Uterus (tissue), 2 donors: ENCODE measurements at regions not wholly inside any gene's neighbourhood (a gene's known extent, or its start where the extent isn't known, plus 50 kb on each side); places are given as distances from the start of the nearest gene placed in this dataset.

ENCODE experiments used
- CTCF ChIP-seq, 4 experiments: fragments of 200-600 bp in 2 of 4; fragments of 450-650 bp in 2 of 4; sonication (generic) in 2 of 4; IDR thresholded peaks; one replicate each; pipeline ENCODE4 v1.5.1; 2016 to 2019; ENCODE audit warnings: antibody characterized with exemption in 4 of 4, mild to moderate bottlenecking in 2 of 4, moderate library complexity in 1 of 4
- POLR2A ChIP-seq, 2 donors: fragments of 450-650 bp; IDR thresholded peaks; one replicate each; pipeline ENCODE4 v1.6.1; 2016; ENCODE audit warnings: antibody characterized with exemption in 2 of 2, mild to moderate bottlenecking in 1 of 2, moderate library complexity in 1 of 2

- TF ChIP-seq POLR2A (IDR thresholded peaks at IDR 0.05) (no peak), CTCF (IDR thresholded peaks at IDR 0.05) (no peak)
Observed at GRCh38 chr12:75735853-75736252, 224.4 kb upstream of the KRR1 start.
